Umbilical cord (tissue), 1 donor: ENCODE measurements at regions not wholly inside any gene's neighbourhood (a gene's known extent, or its start where the extent isn't known, plus 50 kb on each side); places are given as distances from the start of the nearest gene placed in this dataset.

Experiments used
- DNase-seq: peaks from one replicate; pipeline ENCODE4 v3.0.0-alpha.2; 2015; ENCODE audit warnings: low spot score

GRCh38 chr12:94783343-94783742 lies 133.0 kb upstream of the TMCC3 start:
- DNase-seq = no peak

GRCh38 chr12:94781835-94782234 lies 131.5 kb upstream of the TMCC3 start:
- DNase-seq = no peak

- peak; percentile 81 for DNase-seq
Measured at GRCh38 chr12:94779485-94779884, 129.1 kb upstream of the TMCC3 start.

GRCh38 chr12:94777936-94778335 lies 127.6 kb upstream of the TMCC3 start:
- no peak for DNase-seq

- no peak for DNase-seq
Measured at GRCh38 chr12:94775710-94776109, 125.4 kb upstream of the TMCC3 start.

GRCh38 chr12:94771741-94772140 lies 121.4 kb upstream of the TMCC3 start:
- no peak for DNase-seq

- no peak for DNase-seq
Measured at GRCh38 chr12:94771199-94771598, 120.8 kb upstream of the TMCC3 start.

GRCh38 chr12:94770791-94771190 lies 120.4 kb upstream of the TMCC3 start:
- DNase-seq = no peak

- DNase-seq = no peak
Measured at GRCh38 chr12:94769776-94770759, 119.7 kb upstream of the TMCC3 start.

GRCh38 chr12:94769047-94769420 lies 118.7 kb upstream of the TMCC3 start:
- peak; percentile 50 for DNase-seq

- DNase-seq = peak; percentile 53
Measured at GRCh38 chr12:94768398-94769046, 118.2 kb upstream of the TMCC3 start.

- no peak for DNase-seq
Measured at GRCh38 chr12:94767956-94768355, 117.6 kb upstream of the TMCC3 start.

- DNase-seq = no peak
Measured at GRCh38 chr12:94766397-94766796, 116.0 kb upstream of the TMCC3 start.

- DNase-seq = no peak
Measured at GRCh38 chr12:94763462-94763861, 113.1 kb upstream of the TMCC3 start.

- no peak for DNase-seq
Measured at GRCh38 chr12:94762943-94763342, 112.6 kb upstream of the TMCC3 start.

GRCh38 chr12:94762259-94762942 lies 112.0 kb upstream of the TMCC3 start:
- no peak for DNase-seq

GRCh38 chr12:94761559-94761958 lies 111.2 kb upstream of the TMCC3 start:
- DNase-seq = no peak

- DNase-seq = no peak
Measured at GRCh38 chr12:94760786-94761185, 110.4 kb upstream of the TMCC3 start.

- DNase-seq = no peak
Measured at GRCh38 chr12:94756789-94757188, 106.4 kb upstream of the TMCC3 start.

- DNase-seq = no peak
Measured at GRCh38 chr12:94755598-94755997, 105.2 kb upstream of the TMCC3 start.

- no peak for DNase-seq
Measured at GRCh38 chr12:94754653-94755052, 104.3 kb upstream of the TMCC3 start.

- peak; percentile 47 for DNase-seq
Measured at GRCh38 chr12:94753036-94753679, 102.8 kb upstream of the TMCC3 start.
